Keratinocyte (primary cell): ENCODE measurements at regions not wholly inside any gene's neighbourhood (a gene's known extent, or its start where the extent isn't known, plus 50 kb on each side); places are given as distances from the start of the nearest gene placed in this dataset.

ENCODE experiments used
- CTCF ChIP-seq, 3 experiments: IDR thresholded peaks in 1 of 3; conservative IDR thresholded peaks in 1 of 3; optimal IDR thresholded peaks in 1 of 3; 2 replicates in 2 of 3; 3 replicates in 1 of 3; pipeline versions ENCODE3 to v1.5.1; 2011; ENCODE audit warnings: low read length in 3 of 3, mild to moderate bottlenecking in 3 of 3, moderate library complexity in 2 of 3, control low read depth in 1 of 3, inconsistent platforms in 1 of 3; ENCODE audit not compliant: insufficient read depth in 2 of 3; ENCODE audit errors: extremely low read depth in 1 of 3
- EZH2 ChIP-seq: IDR thresholded peaks from one replicate; pipeline ENCODE4 v1.6.1; 2012; ENCODE audit warnings: inconsistent platforms, mild to moderate bottlenecking, low read length, moderate library complexity

- no peak for TF ChIP-seq CTCF (optimal IDR thresholded peaks at IDR 0.05 in 1 of 3, IDR thresholded peaks at IDR 0.05 in 1 of 3, conservative IDR thresholded peaks at IDR 0.05 in 1 of 3; ENCODE audit: extremely low read depth in 1 of 3, insufficient read depth in 2 of 3, low read length in 3 of 3)
- no peak for TF ChIP-seq EZH2
Observed at GRCh38 chr2:226520723-226521122, 278.9 kb downstream of the IRS1 start.
